ENCODE measurements at regions not wholly inside any gene's neighbourhood (a gene's known extent, or its start where the extent isn't known, plus 50 kb on each side); places are given as distances from the start of the nearest gene placed in this dataset.

- Mint-ChIP-seq H3K36me3 (ENCODE audit: low read depth) (no peaks in the 10 kb centered on the region), H3K4me3 (ENCODE audit: low read depth) (no peak overlapping the region), H3K9me3 (no peaks in the 10 kb centered on the region), H3K27ac (no peak overlapping the region), H3K4me1 (ENCODE audit: low read depth) (no peaks in the 10 kb centered on the region), H3K27me3 (ENCODE audit: low read depth) (no peaks in the 10 kb centered on the region)
- no peak for DNase-seq (ENCODE audit: low spot score)
- intact Hi-C loops (cut with micrococcal nuclease), result no loop called here
These were observed 174.0 kb downstream of the FGF18 start for GRCh38 chr5:171593401-171593800.

DNA sequence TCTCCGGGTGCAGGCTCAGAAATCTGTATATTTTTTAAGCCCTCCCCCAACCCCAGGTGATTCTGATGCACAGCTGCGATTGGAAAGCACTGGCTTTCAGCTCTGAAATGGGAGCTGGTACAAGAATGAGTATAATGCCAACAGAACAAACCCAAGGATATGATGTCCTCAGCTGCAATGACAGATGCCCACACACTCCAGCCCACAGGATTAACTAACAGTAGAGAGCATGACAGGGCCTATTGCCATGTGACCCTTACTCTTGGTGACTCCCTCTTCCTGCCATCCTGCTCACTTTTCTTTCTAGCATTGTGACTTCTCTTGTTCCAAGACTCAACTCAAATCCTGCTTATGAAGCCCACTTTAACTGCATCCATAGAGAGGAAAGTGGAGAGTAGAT, 174.5 kb downstream of the FGF18 start:
- H3K9me3 Mint-ChIP-seq, result no peaks in the 10 kb centered on the region
- no peak overlapping the region for H3K27ac Mint-ChIP-seq
- no peaks in the 10 kb centered on the region for H3K27me3 Mint-ChIP-seq (ENCODE audit: low read depth)
- DNase-seq (ENCODE audit: low spot score), result no peak
- no peaks in the 10 kb centered on the region for H3K4me1 Mint-ChIP-seq (ENCODE audit: low read depth)
- intact Hi-C loops (cut with micrococcal nuclease), result no loop called here
- H3K4me3 Mint-ChIP-seq (ENCODE audit: low read depth), result no peak overlapping the region
- H3K36me3 Mint-ChIP-seq (ENCODE audit: low read depth), result no peaks in the 10 kb centered on the region

DNA sequence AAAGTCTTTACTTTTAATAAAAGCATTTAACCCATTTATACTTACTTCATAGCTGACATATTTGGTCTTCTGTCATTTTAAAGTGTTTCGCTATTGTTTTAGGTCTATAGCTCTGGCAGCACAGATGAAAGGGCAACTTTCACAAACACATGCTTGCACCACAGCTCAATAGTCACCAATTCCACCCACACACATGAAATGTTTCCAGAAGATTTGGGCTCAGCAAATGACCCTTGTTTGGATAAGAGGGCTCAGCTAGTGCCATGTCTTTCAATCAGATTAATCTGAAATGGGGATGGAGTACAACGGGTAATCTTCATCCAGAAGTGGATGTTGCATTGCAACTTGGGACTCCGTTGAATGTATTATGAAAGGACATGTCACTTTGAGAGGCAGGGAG, 176.0 kb downstream of the FGF18 start:
- Mint-ChIP-seq H3K4me1 (ENCODE audit: low read depth) (no peaks in the 10 kb centered on the region), H3K36me3 (ENCODE audit: low read depth) (no peaks in the 10 kb centered on the region), H3K27ac (no peak overlapping the region), H3K9me3 (no peaks in the 10 kb centered on the region), H3K4me3 (ENCODE audit: low read depth) (no peak overlapping the region), H3K27me3 (ENCODE audit: low read depth) (no peaks in the 10 kb centered on the region)
- intact Hi-C loops (cut with micrococcal nuclease), result no loop called here
- DNase-seq (ENCODE audit: low spot score), result no peak

- Mint-ChIP-seq H3K9me3 (no peaks in the 10 kb centered on the region), H3K4me1 (ENCODE audit: low read depth) (peaks cover 3% of the 10 kb centered on the region), H3K27me3 (ENCODE audit: low read depth) (peaks cover 2% of the 10 kb centered on the region), H3K4me3 (ENCODE audit: low read depth) (no peak overlapping the region), H3K36me3 (ENCODE audit: low read depth) (no peaks in the 10 kb centered on the region), H3K27ac (no peak overlapping the region)
- intact Hi-C loops (cut with micrococcal nuclease), result no loop called here
- no peak for DNase-seq (ENCODE audit: low spot score)
These were observed 176.4 kb downstream of the FGF18 start for GRCh38 chr5:171595801-171596231.

DNA sequence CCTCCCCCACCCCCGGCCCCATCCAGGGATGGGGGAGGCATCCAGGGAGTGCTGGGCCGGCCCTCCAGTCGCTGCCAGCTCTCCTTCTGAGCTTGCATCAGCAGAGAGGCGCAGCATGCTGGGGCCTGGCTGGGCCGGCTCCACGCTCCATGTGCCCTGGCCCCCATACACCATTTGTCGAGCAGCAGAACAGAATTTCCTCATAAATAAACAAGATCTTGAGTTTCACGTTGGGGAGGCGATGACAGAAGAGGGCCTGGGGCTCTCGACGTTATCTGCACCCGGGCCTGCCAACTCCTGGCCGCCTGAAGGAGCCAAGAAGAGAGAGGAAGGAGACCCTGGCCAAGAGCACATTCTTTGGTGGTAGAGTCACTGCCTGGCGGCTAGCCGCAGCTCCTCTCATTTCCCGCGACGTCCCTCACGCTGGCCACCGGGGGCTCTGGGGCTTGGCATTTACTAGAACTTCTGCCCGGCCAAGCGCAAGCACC, 177.0 kb downstream of the FGF18 start:
- H3K9me3 Mint-ChIP-seq, result no peaks in the 10 kb centered on the region
- H3K36me3 Mint-ChIP-seq (ENCODE audit: low read depth), result no peaks in the 10 kb centered on the region
- no peak overlapping the region for H3K27ac Mint-ChIP-seq
- no peak for DNase-seq (ENCODE audit: low spot score)
- H3K4me1 Mint-ChIP-seq (ENCODE audit: low read depth), result peaks cover 5% of the 10 kb centered on the region
- H3K4me3 Mint-ChIP-seq (ENCODE audit: low read depth), result no peak overlapping the region
- intact Hi-C loops (cut with micrococcal nuclease), result no loop called here
- peaks cover 4% of the 10 kb centered on the region for H3K27me3 Mint-ChIP-seq (ENCODE audit: low read depth)

GRCh38 chr5:171597946-171598640, 178.6 kb downstream of the FGF18 start:
- Mint-ChIP-seq H3K36me3 (ENCODE audit: low read depth) (no peaks in the 10 kb centered on the region), H3K27ac (no peak overlapping the region), H3K9me3 (no peaks in the 10 kb centered on the region), H3K4me3 (ENCODE audit: low read depth) (no peak overlapping the region), H3K4me1 (ENCODE audit: low read depth) (peaks cover 5% of the 10 kb centered on the region), H3K27me3 (ENCODE audit: low read depth) (peaks cover 4% of the 10 kb centered on the region)
- no peak for DNase-seq (ENCODE audit: low spot score)
- intact Hi-C loops (cut with micrococcal nuclease), result no loop called here

DNA sequence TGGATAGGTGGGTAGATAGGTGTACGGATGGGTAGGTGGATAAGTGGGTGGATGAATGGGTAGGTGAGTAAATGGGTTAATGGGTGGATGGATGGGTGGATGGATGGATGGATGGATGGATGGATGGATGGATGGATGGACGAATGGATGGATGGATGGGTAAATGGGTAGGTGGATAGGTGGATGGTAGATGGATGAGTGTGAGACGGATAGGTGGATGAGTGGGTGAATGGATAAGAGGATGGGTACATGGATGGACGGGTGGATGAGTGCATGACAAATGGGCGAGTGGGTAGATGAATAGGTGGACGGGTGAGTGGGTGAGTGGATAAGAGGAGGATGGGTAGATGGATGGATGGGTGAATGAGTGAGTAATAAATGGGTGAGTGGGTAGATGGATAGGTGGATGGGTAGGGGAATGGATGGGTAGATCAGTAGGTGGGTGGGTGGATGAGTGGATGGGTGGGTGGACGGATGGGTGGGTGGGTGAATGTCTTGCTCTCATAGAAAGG, 179.2 kb downstream of the FGF18 start:
- intact Hi-C loops (cut with micrococcal nuclease), result no loop called here
- Mint-ChIP-seq H3K27ac (no peak overlapping the region), H3K4me3 (ENCODE audit: low read depth) (no peak overlapping the region), H3K27me3 (ENCODE audit: low read depth) (peaks cover 7% of the 10 kb centered on the region), H3K9me3 (no peaks in the 10 kb centered on the region), H3K36me3 (ENCODE audit: low read depth) (no peaks in the 10 kb centered on the region), H3K4me1 (ENCODE audit: low read depth) (peaks cover 5% of the 10 kb centered on the region)
- DNase-seq (ENCODE audit: low spot score), result no peak

GRCh38 chr5:171599411-171599810, 180.0 kb downstream of the FGF18 start:
- H3K9me3 Mint-ChIP-seq, result no peaks in the 10 kb centered on the region
- peaks cover 10% of the 10 kb centered on the region for H3K27me3 Mint-ChIP-seq (ENCODE audit: low read depth)
- no peaks in the 10 kb centered on the region for H3K36me3 Mint-ChIP-seq (ENCODE audit: low read depth)
- no peak overlapping the region for H3K27ac Mint-ChIP-seq
- intact Hi-C loops (cut with micrococcal nuclease), result no loop called here
- no peak for DNase-seq (ENCODE audit: low spot score)
- H3K4me3 Mint-ChIP-seq (ENCODE audit: low read depth), result no peak overlapping the region
- peaks cover 5% of the 10 kb centered on the region for H3K4me1 Mint-ChIP-seq (ENCODE audit: low read depth)

DNA sequence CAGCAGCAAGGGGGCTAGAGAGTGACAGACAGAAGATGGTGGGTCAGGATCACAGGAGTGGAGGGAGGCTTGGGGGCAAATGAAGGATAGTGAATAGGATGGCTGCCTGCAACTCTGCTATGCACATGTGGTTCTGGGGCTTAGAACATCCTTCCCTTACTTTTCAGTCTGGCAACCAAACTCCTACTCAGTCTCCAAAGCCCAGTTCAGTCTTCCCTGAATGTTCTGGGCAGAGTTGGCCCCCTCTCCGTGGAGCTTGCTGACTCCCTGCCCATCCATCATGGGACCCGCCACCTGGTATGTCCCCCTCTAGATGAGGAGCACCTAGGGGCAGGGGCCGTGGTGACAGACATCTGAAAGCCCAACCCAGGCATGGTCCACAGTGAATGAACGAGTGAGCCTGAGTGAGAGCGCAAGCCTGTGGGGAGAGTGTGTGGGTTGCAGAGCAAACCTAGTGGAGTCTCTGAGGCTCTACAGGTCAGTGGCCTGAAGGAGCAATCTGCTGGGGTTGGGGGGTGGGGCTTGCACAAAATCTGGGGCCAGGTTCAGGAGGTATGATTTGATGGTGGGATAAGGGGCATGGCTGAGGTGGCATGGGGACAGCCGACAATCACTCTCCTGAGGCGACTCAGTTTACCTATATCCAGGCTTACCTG, 180.6 kb downstream of the FGF18 start:
- Mint-ChIP-seq H3K36me3 (ENCODE audit: low read depth) (no peaks in the 10 kb centered on the region), H3K4me3 (ENCODE audit: low read depth) (no peak overlapping the region), H3K27me3 (ENCODE audit: low read depth) (peaks cover 10% of the 10 kb centered on the region), H3K9me3 (no peaks in the 10 kb centered on the region), H3K27ac (no peak overlapping the region), H3K4me1 (ENCODE audit: low read depth) (peaks cover 5% of the 10 kb centered on the region)
- DNase-seq (ENCODE audit: low spot score), result no peak
- intact Hi-C loops (cut with micrococcal nuclease), result loop anchor here (10.0 kb wide), 1 partner anchor 185 kb away; the partner anchor contains the start of gene FGF18

DNA sequence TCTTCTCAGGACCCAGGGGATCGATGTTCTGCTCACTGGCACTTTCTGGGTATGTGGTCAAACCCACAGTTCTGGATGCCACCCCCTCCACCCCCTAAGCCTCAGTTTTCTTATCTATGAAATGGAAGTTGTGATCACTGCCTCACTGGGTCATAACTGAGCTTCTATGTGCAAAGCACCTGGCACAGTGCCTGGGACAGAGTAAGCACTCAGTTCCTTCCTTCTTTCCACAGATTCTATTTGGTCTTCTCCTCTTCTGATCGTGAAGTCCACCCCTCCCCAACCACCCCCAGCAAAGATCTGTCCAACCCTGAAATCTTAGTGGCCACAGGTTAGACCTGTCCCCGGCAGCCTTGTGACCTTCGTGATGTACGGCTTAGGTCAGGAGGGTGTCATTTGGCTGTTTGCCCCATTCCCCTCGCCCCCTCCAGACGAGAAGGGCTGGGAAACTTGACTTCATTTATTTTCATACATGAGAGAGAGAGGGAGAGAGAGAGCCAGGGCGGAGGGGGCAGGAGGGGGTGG, 181.4 kb downstream of the FGF18 start:
- Mint-ChIP-seq H3K36me3 (ENCODE audit: low read depth) (no peaks in the 10 kb centered on the region), H3K4me1 (ENCODE audit: low read depth) (peaks cover 5% of the 10 kb centered on the region), H3K27me3 (ENCODE audit: low read depth) (peaks cover 10% of the 10 kb centered on the region), H3K9me3 (no peaks in the 10 kb centered on the region), H3K4me3 (ENCODE audit: low read depth) (no peak overlapping the region), H3K27ac (no peak overlapping the region)
- no peak for DNase-seq (ENCODE audit: low spot score)
- intact Hi-C loops (cut with micrococcal nuclease), result loop anchor here (10.0 kb wide), 1 partner anchor 186 kb away; the partner anchor contains the start of gene FGF18

DNA sequence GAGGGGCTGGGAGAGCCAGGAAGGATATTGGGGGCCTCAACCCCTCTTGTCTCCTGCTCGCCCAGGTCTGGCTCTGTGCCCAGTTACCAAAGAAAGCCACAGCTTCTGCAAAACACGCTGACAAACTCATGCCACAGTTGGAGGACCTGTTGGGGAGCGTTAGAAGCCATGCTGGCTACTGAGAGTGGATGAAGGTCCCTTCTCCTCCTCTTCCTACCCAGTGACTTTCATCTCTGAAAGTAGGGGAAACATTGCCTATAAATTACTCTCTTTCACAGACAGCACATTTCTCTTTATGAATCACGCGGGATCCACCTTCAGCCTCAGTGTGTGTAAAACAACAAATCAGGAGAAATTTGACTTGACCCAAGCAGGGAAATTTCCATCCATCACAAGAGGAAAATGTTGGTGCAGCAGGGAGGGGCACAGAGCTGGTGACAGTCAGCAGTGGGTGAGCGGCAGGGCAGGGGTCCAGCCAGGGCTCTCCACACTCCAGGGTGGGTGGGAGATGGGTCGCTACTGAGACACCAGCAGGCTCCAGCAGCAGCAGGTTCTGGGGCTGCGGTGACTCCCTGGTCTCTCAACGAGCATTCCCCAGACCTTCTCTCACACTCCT, 181.9 kb downstream of the FGF18 start:
- no peaks in the 10 kb centered on the region for H3K36me3 Mint-ChIP-seq (ENCODE audit: low read depth)
- no peak overlapping the region for H3K4me3 Mint-ChIP-seq (ENCODE audit: low read depth)
- H3K27ac Mint-ChIP-seq, result no peak overlapping the region
- peaks cover 5% of the 10 kb centered on the region for H3K4me1 Mint-ChIP-seq (ENCODE audit: low read depth)
- peaks cover 11% of the 10 kb centered on the region for H3K27me3 Mint-ChIP-seq (ENCODE audit: low read depth)
- no peak for DNase-seq (ENCODE audit: low spot score)
- H3K9me3 Mint-ChIP-seq, result peaks cover 2% of the 10 kb centered on the region
- intact Hi-C loops (cut with micrococcal nuclease), result loop anchor here (10.0 kb wide), 1 partner anchor 187 kb away; the partner anchor contains the start of gene FGF18

DNA sequence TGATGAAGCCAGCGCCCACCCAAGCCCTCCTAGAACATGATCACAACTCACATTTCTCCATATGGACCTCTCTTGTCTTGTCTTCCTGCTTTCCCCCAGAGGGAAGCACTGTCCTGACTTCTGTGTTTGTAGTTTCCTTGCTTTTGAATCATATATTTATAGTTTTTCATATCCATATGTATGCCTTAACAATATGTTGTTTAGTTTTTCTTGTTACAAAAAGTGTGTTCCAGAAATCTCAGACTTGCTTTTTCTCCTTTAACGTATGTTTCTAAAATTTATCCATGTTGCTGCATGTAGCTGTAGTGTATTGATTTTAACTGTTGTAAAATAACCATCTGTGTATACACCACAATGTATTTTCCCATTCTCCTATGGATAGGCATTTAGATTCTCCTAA, 182.0 kb upstream of the SMIM23 start:
- intact Hi-C loops (cut with micrococcal nuclease), result loop anchor here (10.0 kb wide), 1 partner anchor 189 kb away; the partner anchor contains the start of gene FGF18
- Mint-ChIP-seq H3K9me3 (peaks cover 11% of the 10 kb centered on the region), H3K36me3 (ENCODE audit: low read depth) (no peaks in the 10 kb centered on the region), H3K4me3 (ENCODE audit: low read depth) (no peak overlapping the region), H3K27ac (no peak overlapping the region), H3K4me1 (ENCODE audit: low read depth) (peaks cover 5% of the 10 kb centered on the region), H3K27me3 (ENCODE audit: low read depth) (peaks cover 15% of the 10 kb centered on the region)
- no peak for DNase-seq (ENCODE audit: low spot score)

All from activated T-helper 2 cell treated with anti-CD3 and anti-CD28 coated beads, Interferon-gamma antibody, Interleukin-2, Interleukin-4, amounts not matched to agents 10 μg/mL and 5 μg/mL and 100 μg/mL, durations not matched to agents 14 hours and 24 hours and 36 hours (primary cell).